ENCODE measurements at regions not wholly inside any gene's neighbourhood (a gene's known extent, or its start where the extent isn't known, plus 50 kb on each side); places are given as distances from the start of the nearest gene placed in this dataset.

DNA sequence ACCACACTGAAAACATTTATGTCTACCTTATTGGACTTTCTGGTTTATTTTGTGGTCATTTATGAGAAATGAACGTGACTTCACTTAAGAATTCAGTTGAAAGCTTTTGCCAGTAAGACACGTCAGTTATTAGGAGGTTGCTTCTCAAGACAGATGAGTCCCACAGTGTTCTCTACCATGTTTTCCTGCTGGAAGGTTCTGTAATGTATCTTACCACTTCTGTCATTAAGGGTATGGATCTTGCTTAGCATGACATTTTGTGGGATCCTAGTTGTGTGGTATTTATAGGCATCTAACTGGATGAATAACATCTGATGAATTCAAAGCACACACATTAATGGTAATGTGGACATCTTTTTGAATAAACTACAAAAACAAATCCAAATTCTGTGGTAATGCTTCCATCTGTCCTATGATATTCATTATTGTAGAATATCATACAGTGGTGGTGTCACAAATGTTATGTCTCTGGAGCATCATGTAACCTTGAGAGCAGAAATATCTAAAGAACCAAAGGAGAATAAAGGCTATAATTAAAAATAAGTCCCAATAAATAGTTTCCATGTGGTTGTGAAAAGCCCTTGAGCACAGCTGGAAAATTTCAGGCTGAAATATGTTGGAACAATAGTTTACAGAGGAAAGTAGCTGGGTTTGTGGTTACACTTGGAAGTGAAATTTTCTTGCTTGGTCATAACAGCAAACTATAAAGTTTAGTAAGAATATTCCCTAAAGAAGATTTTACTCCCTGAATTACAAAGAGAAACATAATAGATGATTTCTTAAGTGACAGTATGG, 61.5 kb downstream of the C3orf38 start:
- Mint-ChIP-seq H3K9me3 (0 out of 3 replicates have a peak, but pooled peaks cover 1% of the 10 kb centered on the region), H3K36me3 (ENCODE audit: low read depth) (no peaks in the 10 kb centered on the region), H3K4me1 (peaks cover 3% of the 10 kb centered on the region; the same call in 1 of the 3 replicates), H3K4me3 (no peak overlapping the region), H3K27ac (no peak overlapping the region), H3K27me3 (ENCODE audit: insufficient read depth, low read depth, poor library complexity) (no peaks in the 10 kb centered on the region)
- DNase-seq (ENCODE audit: low spot score) = no peak
- Histone ChIP-seq H3K36me3 (ENCODE audit: insufficient read depth) (no peaks in the 10 kb centered on the region), H3K27ac (ENCODE audit: low read depth) (no peak overlapping the region), H3K79me2 (replicated peaks; ENCODE audit: insufficient read depth) (no peaks in the 10 kb centered on the region), H3K4me2 (no peak overlapping the region), H2AFZ (no peak overlapping the region), H3K27me3 (ENCODE audit: insufficient read depth) (no peaks in the 10 kb centered on the region), H3F3A (replicated peaks; ENCODE audit: low read depth) (no peaks in the 10 kb centered on the region), H3K9me2 (ENCODE audit: insufficient read depth) (no peaks in the 10 kb centered on the region), H3K4me1 (ENCODE audit: insufficient read depth) (no peaks in the 10 kb centered on the region), H4K20me1 (replicated peaks; ENCODE audit: insufficient read depth) (no peaks in the 10 kb centered on the region), H3K4me3 (no peak overlapping the region)
- no peak for TF ChIP-seq ZNF114 (CRISPR knock-in tag; IDR thresholded peaks at IDR 0.05)
- no peak for TF ChIP-seq STAT1 (IDR thresholded peaks at IDR 0.05; ENCODE audit: unreplicated experiment)
- no peak for TF ChIP-seq EZH2 (IDR thresholded peaks at IDR 0.05; ENCODE audit: low read depth, unreplicated experiment)
- TF ChIP-seq, protein P1, sequence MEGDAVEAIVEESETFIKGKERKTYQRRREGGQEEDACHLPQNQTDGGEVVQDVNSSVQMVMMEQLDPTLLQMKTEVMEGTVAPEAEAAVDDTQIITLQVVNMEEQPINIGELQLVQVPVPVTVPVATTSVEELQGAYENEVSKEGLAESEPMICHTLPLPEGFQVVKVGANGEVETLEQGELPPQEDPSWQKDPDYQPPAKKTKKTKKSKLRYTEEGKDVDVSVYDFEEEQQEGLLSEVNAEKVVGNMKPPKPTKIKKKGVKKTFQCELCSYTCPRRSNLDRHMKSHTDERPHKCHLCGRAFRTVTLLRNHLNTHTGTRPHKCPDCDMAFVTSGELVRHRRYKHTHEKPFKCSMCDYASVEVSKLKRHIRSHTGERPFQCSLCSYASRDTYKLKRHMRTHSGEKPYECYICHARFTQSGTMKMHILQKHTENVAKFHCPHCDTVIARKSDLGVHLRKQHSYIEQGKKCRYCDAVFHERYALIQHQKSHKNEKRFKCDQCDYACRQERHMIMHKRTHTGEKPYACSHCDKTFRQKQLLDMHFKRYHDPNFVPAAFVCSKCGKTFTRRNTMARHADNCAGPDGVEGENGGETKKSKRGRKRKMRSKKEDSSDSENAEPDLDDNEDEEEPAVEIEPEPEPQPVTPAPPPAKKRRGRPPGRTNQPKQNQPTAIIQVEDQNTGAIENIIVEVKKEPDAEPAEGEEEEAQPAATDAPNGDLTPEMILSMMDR (conservative IDR thresholded peaks at IDR 0.05; ENCODE audit: low read depth in 2 of 2) = no peak
- no peak for TF ChIP-seq POLR2AphosphoS5 (IDR thresholded peaks at IDR 0.05; ENCODE audit: low read depth)
- TF ChIP-seq JUNB (IDR thresholded peaks at IDR 0.05; ENCODE audit: unreplicated experiment) = no peak
- TF ChIP-seq, protein P2, sequence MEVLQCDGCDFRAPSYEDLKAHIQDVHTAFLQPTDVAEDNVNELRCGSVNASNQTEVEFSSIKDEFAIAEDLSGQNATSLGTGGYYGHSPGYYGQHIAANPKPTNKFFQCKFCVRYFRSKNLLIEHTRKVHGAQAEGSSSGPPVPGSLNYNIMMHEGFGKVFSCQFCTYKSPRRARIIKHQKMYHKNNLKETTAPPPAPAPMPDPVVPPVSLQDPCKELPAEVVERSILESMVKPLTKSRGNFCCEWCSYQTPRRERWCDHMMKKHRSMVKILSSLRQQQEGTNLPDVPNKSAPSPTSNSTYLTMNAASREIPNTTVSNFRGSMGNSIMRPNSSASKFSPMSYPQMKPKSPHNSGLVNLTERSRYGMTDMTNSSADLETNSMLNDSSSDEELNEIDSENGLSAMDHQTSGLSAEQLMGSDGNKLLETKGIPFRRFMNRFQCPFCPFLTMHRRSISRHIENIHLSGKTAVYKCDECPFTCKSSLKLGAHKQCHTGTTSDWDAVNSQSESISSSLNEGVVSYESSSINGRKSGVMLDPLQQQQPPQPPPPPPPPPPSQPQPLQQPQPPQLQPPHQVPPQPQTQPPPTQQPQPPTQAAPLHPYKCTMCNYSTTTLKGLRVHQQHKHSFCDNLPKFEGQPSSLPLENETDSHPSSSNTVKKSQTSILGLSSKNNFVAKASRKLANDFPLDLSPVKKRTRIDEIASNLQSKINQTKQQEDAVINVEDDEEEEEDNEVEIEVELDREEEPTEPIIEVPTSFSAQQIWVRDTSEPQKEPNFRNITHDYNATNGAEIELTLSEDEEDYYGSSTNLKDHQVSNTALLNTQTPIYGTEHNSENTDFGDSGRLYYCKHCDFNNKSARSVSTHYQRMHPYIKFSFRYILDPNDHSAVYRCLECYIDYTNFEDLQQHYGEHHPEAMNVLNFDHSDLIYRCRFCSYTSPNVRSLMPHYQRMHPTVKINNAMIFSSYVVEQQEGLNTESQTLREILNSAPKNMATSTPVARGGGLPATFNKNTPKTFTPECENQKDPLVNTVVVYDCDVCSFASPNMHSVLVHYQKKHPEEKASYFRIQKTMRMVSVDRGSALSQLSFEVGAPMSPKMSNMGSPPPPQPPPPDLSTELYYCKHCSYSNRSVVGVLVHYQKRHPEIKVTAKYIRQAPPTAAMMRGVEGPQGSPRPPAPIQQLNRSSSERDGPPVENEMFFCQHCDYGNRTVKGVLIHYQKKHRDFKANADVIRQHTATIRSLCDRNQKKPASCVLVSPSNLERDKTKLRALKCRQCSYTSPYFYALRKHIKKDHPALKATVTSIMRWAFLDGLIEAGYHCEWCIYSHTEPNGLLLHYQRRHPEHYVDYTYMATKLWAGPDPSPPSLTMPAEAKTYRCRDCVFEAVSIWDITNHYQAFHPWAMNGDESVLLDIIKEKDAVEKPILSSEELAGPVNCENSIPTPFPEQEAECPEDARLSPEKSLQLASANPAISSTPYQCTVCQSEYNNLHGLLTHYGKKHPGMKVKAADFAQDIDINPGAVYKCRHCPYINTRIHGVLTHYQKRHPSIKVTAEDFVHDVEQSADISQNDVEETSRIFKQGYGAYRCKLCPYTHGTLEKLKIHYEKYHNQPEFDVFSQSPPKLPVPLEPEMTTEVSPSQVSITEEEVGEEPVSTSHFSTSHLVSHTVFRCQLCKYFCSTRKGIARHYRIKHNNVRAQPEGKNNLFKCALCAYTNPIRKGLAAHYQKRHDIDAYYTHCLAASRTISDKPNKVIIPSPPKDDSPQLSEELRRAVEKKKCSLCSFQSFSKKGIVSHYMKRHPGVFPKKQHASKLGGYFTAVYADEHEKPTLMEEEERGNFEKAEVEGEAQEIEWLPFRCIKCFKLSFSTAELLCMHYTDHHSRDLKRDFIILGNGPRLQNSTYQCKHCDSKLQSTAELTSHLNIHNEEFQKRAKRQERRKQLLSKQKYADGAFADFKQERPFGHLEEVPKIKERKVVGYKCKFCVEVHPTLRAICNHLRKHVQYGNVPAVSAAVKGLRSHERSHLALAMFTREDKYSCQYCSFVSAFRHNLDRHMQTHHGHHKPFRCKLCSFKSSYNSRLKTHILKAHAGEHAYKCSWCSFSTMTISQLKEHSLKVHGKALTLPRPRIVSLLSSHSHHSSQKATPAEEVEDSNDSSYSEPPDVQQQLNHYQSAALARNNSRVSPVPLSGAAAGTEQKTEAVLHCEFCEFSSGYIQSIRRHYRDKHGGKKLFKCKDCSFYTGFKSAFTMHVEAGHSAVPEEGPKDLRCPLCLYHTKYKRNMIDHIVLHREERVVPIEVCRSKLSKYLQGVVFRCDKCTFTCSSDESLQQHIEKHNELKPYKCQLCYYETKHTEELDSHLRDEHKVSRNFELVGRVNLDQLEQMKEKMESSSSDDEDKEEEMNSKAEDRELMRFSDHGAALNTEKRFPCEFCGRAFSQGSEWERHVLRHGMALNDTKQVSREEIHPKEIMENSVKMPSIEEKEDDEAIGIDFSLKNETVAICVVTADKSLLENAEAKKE (CRISPR knock-in tag; IDR thresholded peaks at IDR 0.05) = no peak
- ATAC-seq = no peak

Measured in GM23338 (cell line).